Limb (tissue), 2 donors: ENCODE measurements at regions not wholly inside any gene's neighbourhood (a gene's known extent, or its start where the extent isn't known, plus 50 kb on each side); places are given as distances from the start of the nearest gene placed in this dataset.
A peak's percentile ranks its signal among the peaks of the same experiment; 100 is the strongest.

Experiments used
- DNase-seq, 2 donors: peaks; one replicate each; pipeline ENCODE4 v3.0.0-alpha.2; 2016; ENCODE audit errors: extremely low spot score in 2 of 2

GRCh38 chr16:8194794-8195193 lies 395.5 kb downstream of the TMEM114 start:
- DNase-seq, result no peak

GRCh38 chr16:8188841-8189240 lies 401.5 kb downstream of the TMEM114 start:
- DNase-seq, result no peak

- no peak for DNase-seq
These were observed 402.4 kb downstream of the TMEM114 start for GRCh38 chr16:8187782-8188372.

GRCh38 chr16:8184854-8185253 lies 405.5 kb downstream of the TMEM114 start:
- DNase-seq, result no peak

- DNase-seq, result no peak
These were observed 406.9 kb downstream of the TMEM114 start for GRCh38 chr16:8183176-8184099.

GRCh38 chr16:8182761-8183160 lies 407.6 kb downstream of the TMEM114 start:
- DNase-seq, result peak in 1 of 2 donors; percentile 27

GRCh38 chr16:8179615-8180014 lies 410.7 kb downstream of the TMEM114 start:
- peak in 1 of 2 donors; percentile 30 for DNase-seq

GRCh38 chr16:8178271-8178670 lies 412.0 kb downstream of the TMEM114 start:
- no peak for DNase-seq

GRCh38 chr16:8175411-8175810 lies 414.9 kb downstream of the TMEM114 start:
- no peak for DNase-seq

GRCh38 chr16:8173111-8173644 lies 417.1 kb downstream of the TMEM114 start:
- DNase-seq, result peak; percentile 74 to 84

- no peak for DNase-seq
These were observed 417.8 kb downstream of the TMEM114 start for GRCh38 chr16:8172551-8172950.

- no peak for DNase-seq
These were observed 422.3 kb downstream of the TMEM114 start for GRCh38 chr16:8168016-8168415.

GRCh38 chr16:8167436-8167835 lies 422.9 kb downstream of the TMEM114 start:
- DNase-seq, result no peak

- DNase-seq, result no peak
These were observed 432.3 kb downstream of the TMEM114 start for GRCh38 chr16:8158051-8158450.

GRCh38 chr16:8155275-8155674 lies 435.0 kb downstream of the TMEM114 start:
- no peak for DNase-seq

GRCh38 chr16:8146256-8147012 lies 443.9 kb downstream of the TMEM114 start:
- DNase-seq, result no peak

GRCh38 chr16:8138666-8139065 lies 451.6 kb downstream of the TMEM114 start:
- DNase-seq, result no peak

GRCh38 chr16:8137606-8138005 lies 452.7 kb downstream of the TMEM114 start:
- DNase-seq, result no peak

GRCh38 chr16:8130197-8130596 lies 460.1 kb downstream of the TMEM114 start:
- no peak for DNase-seq

- DNase-seq, result no peak
These were observed 463.2 kb downstream of the TMEM114 start for GRCh38 chr16:8127070-8127469.

GRCh38 chr16:8126313-8126712 lies 464.0 kb downstream of the TMEM114 start:
- DNase-seq, result no peak

GRCh38 chr16:8120001-8120400 lies 470.3 kb downstream of the TMEM114 start:
- DNase-seq, result no peak
